H1 (cell line): ENCODE measurements at regions not wholly inside any gene's neighbourhood (a gene's known extent, or its start where the extent isn't known, plus 50 kb on each side); places are given as distances from the start of the nearest gene placed in this dataset.

Experiments used
- CTCF ChIA-PET: fragments of 300-600 bp; sonication (Branson Sonifier 250); formaldehyde crosslinking; loops from one replicate; lab custom pipeline; 2021; ENCODE audit not compliant: partially characterized antibody; lab: Charles Lee
- POLR2A ChIA-PET: fragments of 300-600 bp; sonication (Branson Sonifier 250); formaldehyde crosslinking; loops from one replicate; lab custom pipeline; 2021; ENCODE audit warnings: inconsistent platforms; ENCODE audit not compliant: partially characterized antibody; lab: Charles Lee
- DNase-seq, 2 experiments: peaks; one replicate each; pipeline versions ENCODE4 v3.0.0 to v3.0.0-alpha.2; 2010 to 2022; ENCODE audit warnings: low spot score in 2 of 2, low read depth in 1 of 2, mixed read lengths in 1 of 2
- FAIRE-seq: peaks from 2 replicates; lab custom pipeline; 2011; peaks lifted over from hg19 to GRCh38; lab: Jason Lieb, UNC
- H2AFZ ChIP-seq: 2 replicates; pipeline ENCODE4 v1.8.1; 2012; ENCODE audit warnings: low read length, inconsistent platforms
- H2AK5ac ChIP-seq: 2 replicates; pipeline ENCODE4 v1.6.1; 2013; ENCODE audit warnings: low read depth, low read length
- H2BK120ac ChIP-seq: replicated peaks from 2 replicates; pipeline ENCODE3; 2013; ENCODE audit warnings: low read depth, low read length, inconsistent platforms
- H2BK12ac ChIP-seq: 2 replicates; pipeline ENCODE4 v1.6.1; 2013; ENCODE audit warnings: low read depth, low read length
- H2BK15ac ChIP-seq: 2 replicates; pipeline ENCODE4 v1.6.1; 2013; ENCODE audit warnings: low read length
- H2BK20ac ChIP-seq: 2 replicates; pipeline ENCODE4 v1.6.1; 2013; ENCODE audit warnings: low read length
- H2BK5ac ChIP-seq: 2 replicates; pipeline ENCODE4 v1.6.1; 2013; ENCODE audit warnings: low read depth, low read length
- H3K14ac ChIP-seq: 2 replicates; pipeline ENCODE4 v1.6.1; 2013; ENCODE audit warnings: inconsistent platforms; ENCODE audit not compliant: insufficient read length
- H3K18ac ChIP-seq: 2 replicates; pipeline ENCODE4 v1.6.1; 2013; ENCODE audit warnings: low read length; ENCODE audit errors: extremely low read depth
- H3K23ac ChIP-seq: 2 replicates; pipeline ENCODE4 v1.6.1; 2013; ENCODE audit warnings: inconsistent platforms; ENCODE audit not compliant: insufficient read length
- H3K23me2 ChIP-seq: 2 replicates; pipeline ENCODE4 v1.6.1; 2013; ENCODE audit warnings: low read depth, low read length
- H3K27ac ChIP-seq: 2 replicates; pipeline ENCODE4 v1.6.1; 2011; ENCODE audit warnings: low read depth, low read length, inconsistent platforms
- H3K27me3 ChIP-seq, 4 experiments: replicated peaks in 1 of 4; 1 replicate in 1 of 4; 2 replicates in 3 of 4; pipeline versions ENCODE4 v1.6.1 to v1.8.1; 2011 to 2013; ENCODE audit warnings: low read length in 3 of 4, mild to moderate bottlenecking in 3 of 4, inconsistent platforms in 2 of 4, mixed read lengths in 2 of 4, moderate library complexity in 1 of 4; ENCODE audit not compliant: control insufficient read depth in 3 of 4, insufficient read depth in 3 of 4; ENCODE audit errors: extremely low read depth in 1 of 4
- H3K36me3 ChIP-seq, 4 experiments: 2 replicates each; pipeline versions ENCODE4 v1.6.1 to v1.8.1; 2011 to 2013; ENCODE audit warnings: mild to moderate bottlenecking in 4 of 4, low read length in 3 of 4, moderate library complexity in 2 of 4, control low read depth in 1 of 4, inconsistent platforms in 1 of 4; ENCODE audit not compliant: insufficient read depth in 4 of 4, control insufficient read depth in 2 of 4
- H3K4ac ChIP-seq: replicated peaks from 2 replicates; pipeline ENCODE3; 2013; ENCODE audit warnings: low read length, low read depth, mixed read lengths, inconsistent platforms; ENCODE audit not compliant: insufficient read length
- H3K4me1 ChIP-seq, 4 experiments: replicated peaks in 1 of 4; 1 replicate in 1 of 4; 2 replicates in 3 of 4; pipeline versions ENCODE4 v1.6.1 to v1.8.1; 2011 to 2013; ENCODE audit warnings: low read length in 3 of 4, inconsistent platforms in 2 of 4, mixed read lengths in 1 of 4; ENCODE audit not compliant: insufficient read depth in 4 of 4, control insufficient read depth in 3 of 4
- H3K4me2 ChIP-seq, 2 experiments: 2 replicates each; pipeline versions ENCODE4 v1.6.1 to v1.8.1; 2011 to 2013; ENCODE audit warnings: low read depth in 2 of 2, low read length in 2 of 2, control low read depth in 1 of 2, inconsistent platforms in 1 of 2, mild to moderate bottlenecking in 1 of 2; ENCODE audit not compliant: insufficient read depth in 1 of 2
- H3K4me3 ChIP-seq, 4 experiments: fragments of 200-600, 300-600 bp in 1 of 4; sonication (generic), shearing (Covaris generic), sonication (Bioruptor Twin) in 1 of 4; 2 replicates each; pipeline versions ENCODE4 v1.5.1 to v1.8.1; 2011 to 2016; ENCODE audit warnings: low read length in 4 of 4, low read depth in 3 of 4, control low read depth in 2 of 4, inconsistent platforms in 2 of 4, mild to moderate bottlenecking in 2 of 4, mixed read lengths in 1 of 4, moderate library complexity in 1 of 4; ENCODE audit not compliant: insufficient read depth in 2 of 4; ENCODE audit errors: extremely low read depth in 1 of 4
- H3K56ac ChIP-seq: replicated peaks from 2 replicates; pipeline ENCODE3; 2013; ENCODE audit warnings: low read depth, mild to moderate bottlenecking, mixed read lengths, low read length, inconsistent platforms; ENCODE audit not compliant: insufficient read length
- H3K79me1 ChIP-seq: 2 replicates; pipeline ENCODE4 v1.6.1; 2013; ENCODE audit warnings: low read depth, low read length, control low read depth
- H3K79me2 ChIP-seq, 2 experiments: 2 replicates each; pipeline versions ENCODE4 v1.6.1 to v1.8.1; 2012 to 2013; ENCODE audit warnings: low read length in 2 of 2, mild to moderate bottlenecking in 2 of 2, inconsistent platforms in 1 of 2; ENCODE audit not compliant: insufficient read depth in 2 of 2, control insufficient read depth in 1 of 2
- H3K9ac ChIP-seq, 4 experiments: replicated peaks in 1 of 4; 1 replicate in 1 of 4; 2 replicates in 3 of 4; pipeline versions ENCODE4 v1.6.1 to v1.8.1; 2011 to 2013; ENCODE audit warnings: low read depth in 3 of 4, low read length in 3 of 4, control low read depth in 2 of 4, mild to moderate bottlenecking in 2 of 4, moderate library complexity in 2 of 4, inconsistent platforms in 1 of 4; ENCODE audit errors: extremely low read depth in 1 of 4
- H3K9me3 ChIP-seq, 2 experiments: 2 replicates each; pipeline versions ENCODE4 v1.6.1 to v1.8.1; 2012 to 2013; ENCODE audit warnings: mild to moderate bottlenecking in 2 of 2, moderate library complexity in 2 of 2, control low read depth in 1 of 2, inconsistent platforms in 1 of 2, low read depth in 1 of 2, low read length in 1 of 2, mixed read lengths in 1 of 2; ENCODE audit not compliant: insufficient read depth in 2 of 2
- H4K20me1 ChIP-seq, 2 experiments: replicated peaks in 1 of 2; 2 replicates each; pipeline versions ENCODE3 to v1.8.1; 2011 to 2013; ENCODE audit warnings: inconsistent platforms in 2 of 2, low read length in 2 of 2, mild to moderate bottlenecking in 1 of 2; ENCODE audit not compliant: insufficient read depth in 2 of 2, control insufficient read depth in 1 of 2
- H4K5ac ChIP-seq: 2 replicates; pipeline ENCODE4 v1.6.1; 2013; ENCODE audit warnings: low read length, low read depth, mixed read lengths, inconsistent platforms; ENCODE audit not compliant: insufficient read length
- H4K8ac ChIP-seq: 2 replicates; pipeline ENCODE4 v1.8.0; 2013; ENCODE audit warnings: mild to moderate bottlenecking, moderate library complexity, low read length, inconsistent platforms; ENCODE audit not compliant: insufficient read depth; ENCODE audit errors: extremely low read depth
- H4K91ac ChIP-seq: replicated peaks from 2 replicates; pipeline ENCODE3; 2013; ENCODE audit warnings: low read length, mixed read lengths, inconsistent platforms; ENCODE audit not compliant: insufficient read length
- KDM4A ChIP-seq: IDR thresholded peaks from one replicate; pipeline ENCODE4 v1.7.1; 2012; ENCODE audit warnings: low read depth, mild to moderate bottlenecking, moderate library complexity, low read length, inconsistent platforms; ENCODE audit not compliant: severe bottlenecking
- SIRT6 ChIP-seq: IDR thresholded peaks from one replicate; pipeline ENCODE4 v1.7.1; 2012; ENCODE audit warnings: low read length, inconsistent platforms
- SIX5 ChIP-seq: IDR thresholded peaks from 2 replicates; pipeline ENCODE4 v1.6.1; 2011; ENCODE audit warnings: mild to moderate bottlenecking, low read depth, low read length
- SUZ12 ChIP-seq: fragments of 200-600 bp; sonication (generic); IDR thresholded peaks from 2 replicates; pipeline ENCODE4 v1.6.1; 2012; ENCODE audit warnings: mild to moderate bottlenecking, inconsistent platforms, low read length, moderate library complexity, mixed read lengths
- ZNF274 ChIP-seq: IDR thresholded peaks from 2 replicates; pipeline ENCODE4 v1.7.0; 2012; ENCODE audit warnings: low read length, borderline replicate concordance; ENCODE audit errors: extremely low read depth
- WGBS, 2 experiments: shearing (Covaris generic) in 1 of 2; methylation state at CpG; one replicate each; pipeline versions ENCODE4 v1.1.6 to v1.1.7; 2013 to 2015; ENCODE audit warnings: low lambda C conversion rate in 2 of 2, mixed read lengths in 2 of 2, inconsistent platforms in 1 of 2, low coverage in 1 of 2, missing lambda C conversion rate in 1 of 2; ENCODE audit not compliant: insufficient replicate concordance in 2 of 2, insufficient coverage in 1 of 2, insufficient read length in 1 of 2; ENCODE audit errors: extremely low coverage in 1 of 2, missing lambda C conversion rate in 1 of 2; 5-methylcytosine and 5-hydroxymethylcytosine counted together

- WGBS, 2 experiments = 79% methylated on average over 1 of the region's 1 CpG; no CpG with 5 or more reads in 1 of the 2 experiments
- Histone ChIP-seq H3K4me2 (no peak overlapping the region), H2BK5ac (no peak overlapping the region), H4K91ac (no peak overlapping the region), H4K20me1 (no peaks in the 10 kb centered on the region), H3K27ac (no peak overlapping the region), H3K23me2 (no peaks in the 10 kb centered on the region), H3K9me3 (peaks cover 9 to 13% of the 10 kb centered on the region in 2 experiments), H2BK20ac (no peak overlapping the region), H3K56ac (no peak overlapping the region), H2BK15ac (no peak overlapping the region), H3K23ac (no peak overlapping the region), H2AFZ (no peak overlapping the region), H3K18ac (no peak overlapping the region), H2BK12ac (no peak overlapping the region), H3K36me3 (no peaks in the 10 kb centered on the region; a peak in 1 of 8 replicates), H3K4ac (no peak overlapping the region), H3K79me1 (no peaks in the 10 kb centered on the region), H3K4me3 (no peak overlapping the region), H3K27me3 (no peaks in the 10 kb centered on the region), H2BK120ac (no peak overlapping the region), H3K14ac (no peak overlapping the region), H4K8ac (no peak overlapping the region), H3K4me1 (no peaks in the 10 kb centered on the region), H2AK5ac (no peak overlapping the region), H3K79me2 (no peaks in the 10 kb centered on the region), H4K5ac (no peak overlapping the region), H3K9ac (no peak overlapping the region)
- no peak for TF ChIP-seq SUZ12
- no peak for TF ChIP-seq KDM4A
- TF ChIP-seq SIX5 = no peak
- TF ChIP-seq SIRT6 = no peak
- no peak for TF ChIP-seq ZNF274
- FAIRE-seq = no peak
- DNase-seq = no peak
- ChIA-PET CTCF (interaction anchor here (1.1 kb wide), 1 partner anchor 265 kb away, joined by 4 read pairs; no protein-coding TSS in a partner anchor), POLR2A (no interaction called here)
Measured at GRCh38 chr3:147132168-147132567, 274.2 kb downstream of the ZIC4 start.
